SIG-M5 treated with dmso at 0.1 percent for 504 hours (cell line): ENCODE measurements at regions not wholly inside any gene's neighbourhood (a gene's known extent, or its start where the extent isn't known, plus 50 kb on each side); places are given as distances from the start of the nearest gene placed in this dataset.
"Not testable (repeated sequence)": the region's sequence is repeated elsewhere in the genome, so short reads cannot be mapped to it uniquely, and the experiment has no call there.

Source experiments
- DNase-seq: peaks from one replicate; lab custom pipeline; 2025; ENCODE audit not compliant: unreplicated experiment; lab: John Stamatoyannopoulos, UW

DNA sequence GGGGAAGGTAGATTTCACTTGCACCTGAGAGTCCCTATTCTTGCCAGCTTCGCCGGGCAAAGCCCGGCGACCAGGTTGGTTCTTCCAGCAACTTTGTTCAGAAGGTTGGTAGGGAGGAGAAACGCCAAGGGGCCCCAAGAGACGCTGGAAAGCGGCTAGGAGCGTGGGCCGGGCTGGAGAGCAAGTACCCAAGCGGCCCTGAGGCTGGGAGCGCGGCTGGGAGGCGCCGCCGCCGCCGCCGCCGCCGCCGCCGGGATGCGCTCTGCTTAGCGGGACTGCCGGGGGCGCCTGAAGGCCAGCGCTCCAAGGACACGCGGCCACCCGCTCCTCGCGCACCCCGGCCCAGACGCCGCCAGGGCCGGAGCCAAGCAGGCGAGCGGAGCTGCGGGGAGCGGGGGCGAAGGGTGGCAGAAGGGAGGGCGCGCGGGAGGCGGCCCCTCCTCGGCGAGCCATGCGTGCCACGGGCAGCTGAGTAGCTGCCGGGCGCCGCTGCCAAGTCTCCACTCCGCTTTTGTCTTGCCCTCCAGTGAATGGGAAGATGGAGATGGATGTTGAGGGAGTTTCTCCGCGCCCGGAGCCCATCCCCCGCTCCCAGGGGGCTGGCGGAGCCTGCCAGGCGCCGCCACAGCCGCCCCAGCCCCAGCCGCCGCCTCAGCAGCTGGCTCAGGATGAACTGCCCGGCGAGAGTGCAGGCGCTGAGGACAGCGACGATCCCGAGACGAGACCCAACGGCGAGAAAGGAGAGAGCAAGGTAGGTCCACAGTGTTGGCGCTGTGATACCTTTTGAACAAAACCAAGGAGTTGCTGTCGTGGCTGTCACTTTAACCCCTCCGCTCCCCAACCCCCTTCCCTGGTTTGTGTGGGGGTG is 227.4 kb upstream of the AZI2 start:
- no peak for DNase-seq

GRCh38 chr3:28576614-28577200 is 228.1 kb upstream of the AZI2 start:
- no peak for DNase-seq

GRCh38 chr3:28577941-28578500 is 229.4 kb upstream of the AZI2 start:
- no peak for DNase-seq

DNA sequence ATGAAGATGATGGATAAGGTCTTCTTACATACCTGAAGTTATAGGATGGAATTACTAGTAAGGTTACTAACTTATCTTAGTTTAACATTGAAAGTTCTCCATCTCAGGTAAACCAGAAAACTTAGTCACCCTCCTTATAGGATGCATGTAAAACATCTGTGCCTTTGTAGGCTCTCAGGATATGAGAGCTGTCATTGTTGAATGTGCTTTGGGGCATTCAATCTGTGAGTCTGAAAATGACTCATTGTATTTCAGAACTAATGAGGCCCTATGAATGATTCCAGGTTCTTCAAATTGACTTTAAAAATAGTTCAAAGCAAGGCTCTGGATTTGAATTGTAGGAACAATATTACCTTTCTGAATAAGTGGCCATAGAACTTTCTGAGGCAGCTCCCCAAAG is 237.7 kb upstream of the AZI2 start:
- DNase-seq = no peak

DNA sequence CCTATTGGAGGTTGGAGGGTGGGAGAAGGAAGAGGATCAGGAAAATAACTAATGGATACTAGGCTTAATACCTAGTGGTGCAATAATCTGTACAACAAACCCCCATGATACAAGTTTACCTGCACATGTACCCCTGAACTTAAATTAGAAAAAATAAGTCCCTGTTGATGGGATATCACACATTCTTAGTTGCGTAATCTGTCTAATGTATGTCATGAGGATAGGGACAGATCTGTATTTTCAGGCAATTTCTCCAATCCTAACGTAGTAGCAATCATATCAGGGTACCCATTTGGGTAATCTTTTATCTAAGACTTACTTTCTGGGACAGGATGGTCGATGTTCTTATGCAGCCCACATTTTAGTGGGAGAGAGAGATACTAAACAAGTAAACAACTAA is 239.1 kb upstream of the AZI2 start:
- no peak for DNase-seq

- DNase-seq = no peak
These were observed 241.6 kb upstream of the AZI2 start for GRCh38 chr3:28590216-28590615.

- DNase-seq = no peak
These were observed 242.2 kb upstream of the AZI2 start for GRCh38 chr3:28590860-28591259.

GRCh38 chr3:28595372-28595771 is 246.7 kb upstream of the AZI2 start:
- no peak for DNase-seq

DNA sequence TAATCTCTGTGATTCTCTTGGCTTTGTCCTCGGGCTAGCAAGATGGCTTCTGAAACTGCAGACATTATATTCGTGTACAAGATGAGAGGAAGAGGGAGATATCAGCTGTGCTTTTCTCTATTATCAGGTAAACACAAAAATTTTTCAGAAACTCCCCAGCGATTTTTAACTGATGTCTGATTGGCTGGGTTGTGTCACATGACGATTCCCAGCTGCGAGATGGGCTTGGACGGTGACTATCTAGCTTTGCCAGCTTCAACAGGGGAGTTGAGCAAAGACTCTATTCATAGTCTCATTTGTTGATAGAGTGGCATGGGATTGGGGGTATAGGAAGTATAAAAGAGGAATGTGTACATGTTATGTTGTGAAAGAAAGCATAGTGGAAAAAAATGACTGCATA is 248.8 kb upstream of the AZI2 start:
- DNase-seq = no peak

DNA sequence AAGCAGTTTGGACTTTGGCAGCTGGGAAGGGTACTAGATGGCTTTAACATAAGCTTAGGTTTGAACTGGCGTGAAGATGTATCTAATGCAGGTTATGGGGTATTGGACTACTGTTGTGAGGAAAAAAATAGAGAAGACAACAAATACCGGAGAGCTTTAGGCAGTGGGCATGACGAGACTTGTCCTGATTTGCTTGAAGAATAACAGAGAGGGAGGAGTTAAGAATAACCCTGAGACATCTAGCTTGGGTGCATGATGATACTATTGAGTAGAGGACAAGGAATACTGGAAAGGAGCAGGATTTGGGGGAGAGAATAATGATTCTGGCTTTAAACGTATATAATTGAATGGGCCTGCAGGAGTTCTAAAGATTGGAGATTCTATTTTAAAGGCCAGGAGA is 249.5 kb upstream of the AZI2 start:
- DNase-seq = no peak

DNA sequence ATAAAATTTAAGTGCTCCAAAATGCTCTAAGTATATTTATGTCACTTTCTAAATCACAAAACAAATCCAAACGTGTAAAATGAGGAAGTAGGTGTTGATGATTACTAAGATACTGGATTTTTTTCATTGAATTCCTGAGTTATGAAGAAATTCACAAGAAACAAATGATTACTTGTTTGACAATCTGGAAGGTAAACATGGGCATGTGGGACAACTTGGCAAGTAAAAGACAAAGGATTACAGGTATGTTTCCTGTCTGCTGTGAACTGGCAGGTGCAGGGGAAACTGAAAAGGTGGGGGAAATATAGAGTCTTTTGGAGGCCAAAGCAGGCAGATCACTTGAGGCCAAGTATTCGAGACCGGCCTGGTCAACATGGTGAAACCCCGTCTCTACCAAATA is 252.7 kb upstream of the AZI2 start:
- DNase-seq = no peak

GRCh38 chr3:28606283-28606682 is 257.7 kb upstream of the AZI2 start:
- DNase-seq = no peak

DNA sequence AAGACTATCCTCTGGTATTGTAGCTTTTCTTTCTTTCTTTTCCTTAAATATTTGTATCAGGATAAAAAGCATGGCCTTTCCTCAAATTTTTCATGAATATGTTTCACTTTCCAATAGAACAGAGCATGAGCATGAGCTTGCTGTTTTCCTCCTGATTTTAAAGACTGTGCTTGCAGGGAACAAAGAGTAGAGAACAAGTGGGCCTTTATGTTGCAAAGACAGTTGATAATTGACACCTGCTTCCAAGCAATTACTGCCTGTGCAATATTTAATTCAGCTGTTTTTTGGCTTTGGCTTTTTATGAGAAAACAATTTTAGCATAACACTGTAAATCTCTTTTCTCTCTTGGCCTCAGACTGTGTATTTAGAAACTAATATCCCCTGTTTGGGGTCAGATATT is 263.6 kb upstream of the AZI2 start:
- DNase-seq = no peak

DNA sequence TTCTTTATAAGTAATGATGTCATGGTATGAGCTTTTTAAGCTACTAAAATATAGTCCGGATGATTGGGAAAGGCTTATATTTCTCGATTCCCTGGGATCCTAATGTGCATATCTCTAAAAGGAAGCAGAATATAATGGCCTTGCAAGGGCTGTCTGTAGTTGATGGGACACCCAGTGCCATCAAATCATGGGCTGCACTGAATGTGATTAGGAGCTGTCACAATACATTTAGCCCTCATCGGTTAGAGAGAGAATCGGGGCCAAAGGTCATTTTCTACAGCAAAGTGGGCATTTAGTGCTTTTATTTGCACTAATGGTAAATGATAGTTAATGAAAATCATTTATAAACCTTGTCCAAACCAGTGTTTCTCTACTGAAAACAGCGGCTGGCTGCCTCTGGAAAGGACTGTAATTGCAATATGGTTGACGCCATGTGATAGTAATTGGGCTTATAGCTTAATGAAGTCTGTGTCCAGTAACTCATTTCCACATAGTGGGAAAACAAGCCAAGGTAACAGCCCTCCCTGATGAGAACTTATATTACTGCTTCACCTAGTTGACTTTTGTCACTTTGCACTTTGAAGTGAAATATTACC is 265.0 kb upstream of the AZI2 start:
- DNase-seq = no peak

- DNase-seq = no peak
These were observed 266.4 kb upstream of the AZI2 start for GRCh38 chr3:28615071-28615470.

DNA sequence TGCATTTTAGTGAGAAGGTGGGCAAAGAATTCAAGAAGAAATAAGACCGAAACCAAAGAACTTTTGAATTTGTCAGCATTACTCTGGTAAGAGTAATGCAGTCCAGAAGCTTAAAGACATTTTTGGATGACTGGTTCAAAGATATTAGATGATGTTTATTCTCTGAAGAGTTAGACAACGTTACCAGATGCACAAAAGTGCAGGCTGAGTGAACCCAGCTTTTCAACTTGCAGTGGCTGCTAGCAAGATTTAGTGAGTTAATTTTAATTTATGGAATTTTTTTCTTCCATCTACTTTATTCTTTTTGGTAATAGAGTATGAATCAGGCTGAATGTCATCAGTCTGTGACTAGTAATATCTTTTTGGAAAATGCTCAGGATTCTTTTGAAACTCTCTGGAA is 267.3 kb upstream of the AZI2 start:
- no peak for DNase-seq

DNA sequence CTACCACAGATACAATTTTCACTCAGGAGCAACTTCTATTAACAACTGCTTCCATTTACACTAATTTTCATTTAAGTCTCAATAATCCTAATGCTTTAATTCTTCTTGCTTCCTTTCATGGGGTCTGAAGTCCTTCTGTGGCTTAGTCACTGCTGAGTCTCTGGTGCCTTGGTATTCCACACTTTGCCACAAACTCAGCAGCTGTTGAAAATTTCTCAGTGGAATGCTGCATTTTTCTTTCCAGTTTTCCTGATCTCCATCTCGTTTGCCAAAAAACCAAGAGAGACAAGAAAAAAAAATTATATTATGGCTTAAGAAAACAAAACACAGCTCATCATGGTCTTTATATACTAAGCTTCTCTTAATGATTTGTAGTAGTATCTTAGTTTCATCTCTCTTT is 269.2 kb upstream of the AZI2 start:
- DNase-seq = no peak

- DNase-seq = no peak
These were observed 274.5 kb upstream of the AZI2 start for GRCh38 chr3:28623106-28623505.

DNA sequence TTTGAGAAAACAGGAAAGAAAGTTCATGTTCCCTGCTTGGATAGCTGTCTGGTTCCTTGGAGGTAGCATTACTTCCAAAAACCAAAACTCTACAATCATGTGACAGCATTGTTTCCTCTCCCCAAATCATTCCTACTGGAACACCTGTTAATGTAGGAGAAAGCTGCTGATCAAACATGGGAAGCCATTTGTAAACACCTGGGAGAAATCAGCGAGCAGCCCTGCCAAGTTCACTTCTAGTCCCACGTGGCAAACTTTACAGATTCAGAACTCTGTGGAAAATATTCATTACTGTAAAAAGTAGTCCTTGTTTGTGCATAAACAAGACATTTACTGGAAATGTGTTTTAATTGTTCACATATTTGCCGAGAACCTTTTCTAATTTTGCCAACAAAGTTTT is 275.5 kb upstream of the AZI2 start:
- no peak for DNase-seq

GRCh38 chr3:28627843-28628242 is 279.2 kb upstream of the AZI2 start:
- not testable (repeated sequence) for DNase-seq

DNA sequence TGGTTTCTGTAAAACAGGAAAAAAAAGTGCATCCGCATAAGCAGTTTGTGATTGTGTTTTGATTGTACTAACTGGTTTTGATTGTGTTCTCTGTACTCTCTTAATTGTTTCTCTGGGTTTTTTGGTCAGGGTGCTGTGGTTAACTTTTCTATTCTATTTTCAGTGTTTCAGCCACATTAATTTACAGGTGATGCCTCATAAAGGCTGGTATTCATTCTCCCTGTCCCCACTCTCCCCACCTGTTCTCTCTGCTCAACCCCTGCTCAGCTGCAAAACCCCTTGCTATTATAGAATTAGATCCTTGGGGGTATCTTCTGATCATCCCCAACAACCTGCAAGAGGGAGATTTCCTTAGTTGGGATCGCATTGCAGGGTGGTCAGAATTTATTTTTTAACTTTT is 285.4 kb upstream of the AZI2 start:
- no peak for DNase-seq

- no peak for DNase-seq
These were observed 289.1 kb upstream of the AZI2 start for GRCh38 chr3:28637742-28638141.
